Hepatocyte (in vitro differentiated cells): ENCODE measurements at regions not wholly inside any gene's neighbourhood (a gene's known extent, or its start where the extent isn't known, plus 50 kb on each side); places are given as distances from the start of the nearest gene placed in this dataset.

Experiments
- DNase-seq: peaks from one replicate; pipeline ENCODE4 v3.0.0-alpha.2; 2016; ENCODE audit warnings: low spot score
- H2AFZ ChIP-seq: fragments of 200-600 bp; sonication (generic); 2 replicates; pipeline ENCODE4 v1.6.0; 2016; ENCODE audit warnings: antibody characterized with exemption, mild to moderate bottlenecking
- H3K27ac ChIP-seq: fragments of 200-600 bp; sonication (generic); 2 replicates; pipeline ENCODE4 v1.5.1; 2016; ENCODE audit warnings: mild to moderate bottlenecking
- H3K27me3 ChIP-seq: fragments of 200-600 bp; sonication (generic); 2 replicates; pipeline ENCODE4 v1.6.1; 2016
- H3K36me3 ChIP-seq: fragments of 200-600 bp; sonication (generic); replicated peaks from 2 replicates; pipeline ENCODE4 v1.5.1; 2016; ENCODE audit warnings: low read depth; ENCODE audit not compliant: insufficient read depth
- H3K4me1 ChIP-seq: fragments of 200-600 bp; sonication (generic); 2 replicates; pipeline ENCODE4 v1.5.1; 2016; ENCODE audit warnings: mild to moderate bottlenecking, moderate library complexity; ENCODE audit not compliant: insufficient read depth
- H3K4me2 ChIP-seq: fragments of 200-600 bp; sonication (generic); 2 replicates; pipeline ENCODE4 v1.6.0; 2016
- H3K4me3 ChIP-seq: fragments of 200-600 bp; sonication (generic); 2 replicates; pipeline ENCODE4 v1.5.1; 2016; ENCODE audit warnings: mild to moderate bottlenecking
- H3K79me2 ChIP-seq: fragments of 200-600 bp; sonication (generic); 2 replicates; pipeline ENCODE4 v1.6.0; 2017; ENCODE audit warnings: mild to moderate bottlenecking
- H3K9me2 ChIP-seq: fragments of 200-600 bp; sonication (generic); replicated peaks from 2 replicates; pipeline ENCODE4 v1.6.0; 2017; ENCODE audit warnings: mild to moderate bottlenecking; ENCODE audit not compliant: insufficient read depth
- H3K9me3 ChIP-seq: fragments of 200-600 bp; sonication (generic); 2 replicates; pipeline ENCODE4 v1.5.1; 2016; ENCODE audit warnings: low read depth, mild to moderate bottlenecking
- H4K20me1 ChIP-seq: fragments of 200-600 bp; sonication (generic); 2 replicates; pipeline ENCODE4 v1.6.0; 2016; ENCODE audit warnings: mild to moderate bottlenecking; ENCODE audit not compliant: insufficient read depth, poor library complexity, severe bottlenecking
- CTCF ChIP-seq: fragments of 200-600 bp; sonication (generic); IDR thresholded peaks from 2 replicates; pipeline ENCODE4 v1.5.1; 2016; ENCODE audit warnings: antibody characterized with exemption, mild to moderate bottlenecking; ENCODE audit not compliant: poor library complexity
- EZH2 ChIP-seq: fragments of 200-600 bp; sonication (generic); IDR thresholded peaks from 2 replicates; pipeline ENCODE4 v1.6.1; 2016; ENCODE audit warnings: antibody characterized with exemption, mild to moderate bottlenecking, borderline replicate concordance
- EZH2phosphoT487 ChIP-seq: fragments of 200-600 bp; sonication (generic); IDR thresholded peaks from one replicate; pipeline ENCODE4 v1.6.1; 2018; ENCODE audit warnings: antibody characterized with exemption, mild to moderate bottlenecking, low read depth, moderate library complexity; ENCODE audit not compliant: unreplicated experiment, severe bottlenecking
- WGBS: methylation state at CpG from one replicate; pipeline ENCODE4 v1.1.6; 2016; ENCODE audit warnings: low lambda C conversion rate; ENCODE audit errors: missing lambda C conversion rate; 5-methylcytosine and 5-hydroxymethylcytosine counted together

- Histone ChIP-seq H3K36me3 (no peaks in the 10 kb centered on the region), H3K9me2 (no peaks in the 10 kb centered on the region), H3K27me3 (no peaks in the 10 kb centered on the region), H4K20me1 (no peaks in the 10 kb centered on the region), H3K27ac (no peak overlapping the region), H3K4me1 (no peaks in the 10 kb centered on the region), H3K4me3 (no peak overlapping the region), H3K9me3 (no peaks in the 10 kb centered on the region), H3K79me2 (no peaks in the 10 kb centered on the region), H2AFZ (no peak overlapping the region), H3K4me2 (no peak overlapping the region)
- DNase-seq, result no peak
- TF ChIP-seq EZH2phosphoT487 (no peak), CTCF (no peak)
These were observed 602.8 kb downstream of the BRINP3 start for GRCh38 chr1:189874715-189875435.

GRCh38 chr1:189880135-189880534 is 597.5 kb downstream of the BRINP3 start:
- no peak overlapping the region for H3K4me2 ChIP-seq
- H3K4me3 ChIP-seq, result no peak overlapping the region
- TF ChIP-seq EZH2phosphoT487 (no peak), EZH2 (no peak), CTCF (no peak)
- H2AFZ ChIP-seq, result no peak overlapping the region
- WGBS, result 62% methylated on average over 3 of the region's 3 CpGs
- no peaks in the 10 kb centered on the region for H3K79me2 ChIP-seq
- no peaks in the 10 kb centered on the region for H3K27me3 ChIP-seq
- no peak for DNase-seq
- no peaks in the 10 kb centered on the region for H3K36me3 ChIP-seq
- H3K4me1 ChIP-seq, result no peaks in the 10 kb centered on the region
- no peaks in the 10 kb centered on the region for H3K9me3 ChIP-seq
- no peaks in the 10 kb centered on the region for H3K9me2 ChIP-seq
- no peaks in the 10 kb centered on the region for H4K20me1 ChIP-seq
- H3K27ac ChIP-seq, result no peak overlapping the region

- Histone ChIP-seq H3K9me3 (no peaks in the 10 kb centered on the region), H3K4me2 (no peak overlapping the region), H3K27ac (no peak overlapping the region), H3K4me1 (no peaks in the 10 kb centered on the region), H3K27me3 (no peaks in the 10 kb centered on the region), H3K36me3 (no peaks in the 10 kb centered on the region), H3K79me2 (no peaks in the 10 kb centered on the region), H4K20me1 (no peaks in the 10 kb centered on the region), H2AFZ (no peak overlapping the region), H3K4me3 (no peak overlapping the region), H3K9me2 (no peaks in the 10 kb centered on the region)
- no peak for DNase-seq
- TF ChIP-seq EZH2 (no peak), EZH2phosphoT487 (no peak), CTCF (no peak)
- 5% methylated on average over 1 of the region's 1 CpG for WGBS
These were observed 577.8 kb downstream of the BRINP3 start for GRCh38 chr1:189899686-189900425.
